ENCODE measurements at regions not wholly inside any gene's neighbourhood (a gene's known extent, or its start where the extent isn't known, plus 50 kb on each side); places are given as distances from the start of the nearest gene placed in this dataset.

- TF ChIP-seq, protein P1, sequence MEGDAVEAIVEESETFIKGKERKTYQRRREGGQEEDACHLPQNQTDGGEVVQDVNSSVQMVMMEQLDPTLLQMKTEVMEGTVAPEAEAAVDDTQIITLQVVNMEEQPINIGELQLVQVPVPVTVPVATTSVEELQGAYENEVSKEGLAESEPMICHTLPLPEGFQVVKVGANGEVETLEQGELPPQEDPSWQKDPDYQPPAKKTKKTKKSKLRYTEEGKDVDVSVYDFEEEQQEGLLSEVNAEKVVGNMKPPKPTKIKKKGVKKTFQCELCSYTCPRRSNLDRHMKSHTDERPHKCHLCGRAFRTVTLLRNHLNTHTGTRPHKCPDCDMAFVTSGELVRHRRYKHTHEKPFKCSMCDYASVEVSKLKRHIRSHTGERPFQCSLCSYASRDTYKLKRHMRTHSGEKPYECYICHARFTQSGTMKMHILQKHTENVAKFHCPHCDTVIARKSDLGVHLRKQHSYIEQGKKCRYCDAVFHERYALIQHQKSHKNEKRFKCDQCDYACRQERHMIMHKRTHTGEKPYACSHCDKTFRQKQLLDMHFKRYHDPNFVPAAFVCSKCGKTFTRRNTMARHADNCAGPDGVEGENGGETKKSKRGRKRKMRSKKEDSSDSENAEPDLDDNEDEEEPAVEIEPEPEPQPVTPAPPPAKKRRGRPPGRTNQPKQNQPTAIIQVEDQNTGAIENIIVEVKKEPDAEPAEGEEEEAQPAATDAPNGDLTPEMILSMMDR (conservative IDR thresholded peaks at IDR 0.05 in 1 of 2, IDR thresholded peaks at IDR 0.05 in 1 of 2; ENCODE audit: extremely low read depth in 1 of 2, insufficient read depth in 1 of 2, low read depth in 1 of 2, low read length in 2 of 2), result no peak
- TF ChIP-seq EZH2 (IDR thresholded peaks at IDR 0.05; ENCODE audit: borderline replicate concordance, low read length), result no peak
These were observed 121.0 kb downstream of the TFCP2L1 start for GRCh38 chr2:121164042-121164441.

Data from mammary epithelial cell (primary cell).